ENCODE measurements at regions not wholly inside any gene's neighbourhood (a gene's known extent, or its start where the extent isn't known, plus 50 kb on each side); places are given as distances from the start of the nearest gene placed in this dataset.

GRCh38 chr18:22579271-22579670, 161.6 kb upstream of the CTAGE1 start:
- H3K4me3 Mint-ChIP-seq = no peak overlapping the region
- H3K4me1 Mint-ChIP-seq = no peaks in the 10 kb centered on the region
- no peak for ATAC-seq
- TF ChIP-seq MXD4 (CRISPR knock-in tag; IDR thresholded peaks at IDR 0.05; ENCODE audit: borderline replicate concordance) (no peak), PRDM15 (CRISPR knock-in tag; IDR thresholded peaks at IDR 0.05) (no peak), AFF4 (CRISPR knock-in tag; IDR thresholded peaks at IDR 0.05; ENCODE audit: borderline replicate concordance) (no peak), ZNF425 (CRISPR knock-in tag; conservative IDR thresholded peaks at IDR 0.05) (no peak), JUN (CRISPR knock-in tag; IDR thresholded peaks at IDR 0.05) (no peak), TEAD4 (CRISPR knock-in tag; IDR thresholded peaks at IDR 0.05) (no peak), IRF2 (CRISPR knock-in tag; IDR thresholded peaks at IDR 0.05; ENCODE audit: borderline replicate concordance, low read depth) (no peak), ATF2 (CRISPR knock-in tag; IDR thresholded peaks at IDR 0.05; ENCODE audit: borderline replicate concordance, low read depth) (no peak), STAT6 (CRISPR knock-in tag; conservative IDR thresholded peaks at IDR 0.05; ENCODE audit: low read depth) (no peak)
- TF ChIP-seq, protein P1, sequence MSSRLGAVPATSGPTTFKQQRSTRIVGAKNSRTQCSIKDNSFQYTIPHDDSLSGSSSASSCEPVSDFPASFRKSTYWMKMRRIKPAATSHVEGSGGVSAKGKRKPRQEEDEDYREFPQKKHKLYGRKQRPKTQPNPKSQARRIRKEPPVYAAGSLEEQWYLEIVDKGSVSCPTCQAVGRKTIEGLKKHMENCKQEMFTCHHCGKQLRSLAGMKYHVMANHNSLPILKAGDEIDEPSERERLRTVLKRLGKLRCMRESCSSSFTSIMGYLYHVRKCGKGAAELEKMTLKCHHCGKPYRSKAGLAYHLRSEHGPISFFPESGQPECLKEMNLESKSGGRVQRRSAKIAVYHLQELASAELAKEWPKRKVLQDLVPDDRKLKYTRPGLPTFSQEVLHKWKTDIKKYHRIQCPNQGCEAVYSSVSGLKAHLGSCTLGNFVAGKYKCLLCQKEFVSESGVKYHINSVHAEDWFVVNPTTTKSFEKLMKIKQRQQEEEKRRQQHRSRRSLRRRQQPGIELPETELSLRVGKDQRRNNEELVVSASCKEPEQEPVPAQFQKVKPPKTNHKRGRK (CRISPR knock-in tag; IDR thresholded peaks at IDR 0.05; ENCODE audit: borderline replicate concordance) = no peak
- TF ChIP-seq, protein P2, sequence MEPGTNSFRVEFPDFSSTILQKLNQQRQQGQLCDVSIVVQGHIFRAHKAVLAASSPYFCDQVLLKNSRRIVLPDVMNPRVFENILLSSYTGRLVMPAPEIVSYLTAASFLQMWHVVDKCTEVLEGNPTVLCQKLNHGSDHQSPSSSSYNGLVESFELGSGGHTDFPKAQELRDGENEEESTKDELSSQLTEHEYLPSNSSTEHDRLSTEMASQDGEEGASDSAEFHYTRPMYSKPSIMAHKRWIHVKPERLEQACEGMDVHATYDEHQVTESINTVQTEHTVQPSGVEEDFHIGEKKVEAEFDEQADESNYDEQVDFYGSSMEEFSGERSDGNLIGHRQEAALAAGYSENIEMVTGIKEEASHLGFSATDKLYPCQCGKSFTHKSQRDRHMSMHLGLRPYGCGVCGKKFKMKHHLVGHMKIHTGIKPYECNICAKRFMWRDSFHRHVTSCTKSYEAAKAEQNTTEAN (CRISPR knock-in tag; IDR thresholded peaks at IDR 0.05) = no peak
- TF ChIP-seq, protein P3, sequence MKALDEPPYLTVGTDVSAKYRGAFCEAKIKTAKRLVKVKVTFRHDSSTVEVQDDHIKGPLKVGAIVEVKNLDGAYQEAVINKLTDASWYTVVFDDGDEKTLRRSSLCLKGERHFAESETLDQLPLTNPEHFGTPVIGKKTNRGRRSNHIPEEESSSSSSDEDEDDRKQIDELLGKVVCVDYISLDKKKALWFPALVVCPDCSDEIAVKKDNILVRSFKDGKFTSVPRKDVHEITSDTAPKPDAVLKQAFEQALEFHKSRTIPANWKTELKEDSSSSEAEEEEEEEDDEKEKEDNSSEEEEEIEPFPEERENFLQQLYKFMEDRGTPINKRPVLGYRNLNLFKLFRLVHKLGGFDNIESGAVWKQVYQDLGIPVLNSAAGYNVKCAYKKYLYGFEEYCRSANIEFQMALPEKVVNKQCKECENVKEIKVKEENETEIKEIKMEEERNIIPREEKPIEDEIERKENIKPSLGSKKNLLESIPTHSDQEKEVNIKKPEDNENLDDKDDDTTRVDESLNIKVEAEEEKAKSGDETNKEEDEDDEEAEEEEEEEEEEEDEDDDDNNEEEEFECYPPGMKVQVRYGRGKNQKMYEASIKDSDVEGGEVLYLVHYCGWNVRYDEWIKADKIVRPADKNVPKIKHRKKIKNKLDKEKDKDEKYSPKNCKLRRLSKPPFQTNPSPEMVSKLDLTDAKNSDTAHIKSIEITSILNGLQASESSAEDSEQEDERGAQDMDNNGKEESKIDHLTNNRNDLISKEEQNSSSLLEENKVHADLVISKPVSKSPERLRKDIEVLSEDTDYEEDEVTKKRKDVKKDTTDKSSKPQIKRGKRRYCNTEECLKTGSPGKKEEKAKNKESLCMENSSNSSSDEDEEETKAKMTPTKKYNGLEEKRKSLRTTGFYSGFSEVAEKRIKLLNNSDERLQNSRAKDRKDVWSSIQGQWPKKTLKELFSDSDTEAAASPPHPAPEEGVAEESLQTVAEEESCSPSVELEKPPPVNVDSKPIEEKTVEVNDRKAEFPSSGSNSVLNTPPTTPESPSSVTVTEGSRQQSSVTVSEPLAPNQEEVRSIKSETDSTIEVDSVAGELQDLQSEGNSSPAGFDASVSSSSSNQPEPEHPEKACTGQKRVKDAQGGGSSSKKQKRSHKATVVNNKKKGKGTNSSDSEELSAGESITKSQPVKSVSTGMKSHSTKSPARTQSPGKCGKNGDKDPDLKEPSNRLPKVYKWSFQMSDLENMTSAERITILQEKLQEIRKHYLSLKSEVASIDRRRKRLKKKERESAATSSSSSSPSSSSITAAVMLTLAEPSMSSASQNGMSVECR (CRISPR knock-in tag; IDR thresholded peaks at IDR 0.05; ENCODE audit: borderline replicate concordance) = no peak
- TF ChIP-seq, protein P4, sequence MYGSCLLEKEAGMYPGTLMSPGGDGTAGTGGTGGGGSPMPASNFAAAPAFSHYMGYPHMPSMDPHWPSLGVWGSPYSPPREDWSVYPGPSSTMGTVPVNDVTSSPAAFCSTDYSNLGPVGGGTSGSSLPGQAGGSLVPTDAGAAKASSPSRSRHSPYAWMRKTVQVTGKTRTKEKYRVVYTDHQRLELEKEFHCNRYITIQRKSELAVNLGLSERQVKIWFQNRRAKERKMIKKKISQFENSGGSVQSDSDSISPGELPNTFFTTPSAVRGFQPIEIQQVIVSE (CRISPR knock-in tag; IDR thresholded peaks at IDR 0.05; ENCODE audit: borderline replicate concordance) = no peak

More at GRCh38 chr18:22579271-22579670, 161.6 kb upstream of the CTAGE1 start:
- no peak for DNase-seq (ENCODE audit: low spot score)
- Mint-ChIP-seq H3K27me3 (ENCODE audit: low read depth) (no peaks in the 10 kb centered on the region), H3K27ac (no peak overlapping the region), H3K9me3 (peaks cover 8% of the 10 kb centered on the region), H3K36me3 (no peaks in the 10 kb centered on the region)
- ChIA-PET POLR2A (no interaction called here), CTCF (no interaction called here)

Measured in WTC11 (cell line).